ENCODE measurements at regions not wholly inside any gene's neighbourhood (a gene's known extent, or its start where the extent isn't known, plus 50 kb on each side); places are given as distances from the start of the nearest gene placed in this dataset.

GRCh38 chr13:88926890-88927502, 1255.8 kb downstream of the SLITRK5 start:
- H3K27ac ChIP-seq (ENCODE audit: low read depth in 2 of 2, low read length in 1 of 2), result no peak overlapping the region
- no peaks in the 10 kb centered on the region for H3K27me3 ChIP-seq (ENCODE audit: control insufficient read depth in 1 of 2, insufficient read depth in 2 of 2, low read length in 2 of 2)
- H3K4me3 ChIP-seq (ENCODE audit: low read depth in 1 of 2, low read length in 2 of 2), result no peak overlapping the region
- H3K36me3 ChIP-seq (ENCODE audit: control insufficient read depth in 2 of 2, insufficient read depth in 2 of 2, low read length in 1 of 2), result no peaks in the 10 kb centered on the region
- 84 to 88% methylated on average over 5 of the region's 5 CpGs for WGBS, 2 donors
- H3K9me3 ChIP-seq (ENCODE audit: control insufficient read depth in 2 of 2, insufficient read depth in 1 of 2, low read depth in 1 of 2, low read length in 1 of 2), result peaks cover 3 to 5% of the 10 kb centered on the region in 2 donors
- no peaks in the 10 kb centered on the region for H3K4me1 ChIP-seq (ENCODE audit: control insufficient read depth in 2 of 2, insufficient read depth in 2 of 2, low read length in 1 of 2)

GRCh38 chr13:88932950-88933349, 1261.8 kb downstream of the SLITRK5 start:
- no peak overlapping the region for H3K4me3 ChIP-seq (ENCODE audit: low read depth in 1 of 2, low read length in 2 of 2)
- H3K4me1 ChIP-seq (ENCODE audit: control insufficient read depth in 2 of 2, insufficient read depth in 2 of 2, low read length in 1 of 2), result no peaks in the 10 kb centered on the region
- WGBS, 2 donors, result 97 to 100% methylated on average over 1 of the region's 1 CpG
- no peak overlapping the region for H3K27ac ChIP-seq (ENCODE audit: low read depth in 2 of 2, low read length in 1 of 2)
- H3K9me3 ChIP-seq (ENCODE audit: control insufficient read depth in 2 of 2, insufficient read depth in 1 of 2, low read depth in 1 of 2, low read length in 1 of 2), result no peaks in the 10 kb centered on the region
- H3K36me3 ChIP-seq (ENCODE audit: control insufficient read depth in 2 of 2, insufficient read depth in 2 of 2, low read length in 1 of 2), result no peaks in the 10 kb centered on the region
- no peaks in the 10 kb centered on the region for H3K27me3 ChIP-seq (ENCODE audit: control insufficient read depth in 1 of 2, insufficient read depth in 2 of 2, low read length in 2 of 2)

- WGBS, 2 donors, result 66 to 78% methylated on average over 3 of the region's 3 CpGs
- Histone ChIP-seq H3K27me3 (ENCODE audit: control insufficient read depth in 1 of 2, insufficient read depth in 2 of 2, low read length in 2 of 2) (no peaks in the 10 kb centered on the region), H3K4me3 (ENCODE audit: low read depth in 1 of 2, low read length in 2 of 2) (no peak overlapping the region), H3K27ac (ENCODE audit: low read depth in 2 of 2, low read length in 1 of 2) (no peak overlapping the region), H3K36me3 (ENCODE audit: control insufficient read depth in 2 of 2, insufficient read depth in 2 of 2, low read length in 1 of 2) (no peaks in the 10 kb centered on the region), H3K4me1 (ENCODE audit: control insufficient read depth in 2 of 2, insufficient read depth in 2 of 2, low read length in 1 of 2) (no peaks in the 10 kb centered on the region), H3K9me3 (ENCODE audit: control insufficient read depth in 2 of 2, insufficient read depth in 1 of 2, low read depth in 1 of 2, low read length in 1 of 2) (no peaks in the 10 kb centered on the region)
Observed at GRCh38 chr13:88937384-88937783, 1266.2 kb downstream of the SLITRK5 start.

GRCh38 chr13:88945793-88946192, 1274.6 kb downstream of the SLITRK5 start:
- H3K27me3 ChIP-seq (ENCODE audit: control insufficient read depth in 1 of 2, insufficient read depth in 2 of 2, low read length in 2 of 2), result no peaks in the 10 kb centered on the region
- no peaks in the 10 kb centered on the region for H3K4me1 ChIP-seq (ENCODE audit: control insufficient read depth in 2 of 2, insufficient read depth in 2 of 2, low read length in 1 of 2)
- WGBS, 2 donors, result 86 to 90% methylated on average over 4 of the region's 4 CpGs
- no peak overlapping the region for H3K27ac ChIP-seq (ENCODE audit: low read depth in 2 of 2, low read length in 1 of 2)
- H3K9me3 ChIP-seq (ENCODE audit: control insufficient read depth in 2 of 2, insufficient read depth in 1 of 2, low read depth in 1 of 2, low read length in 1 of 2), result no peaks in the 10 kb centered on the region
- no peaks in the 10 kb centered on the region for H3K36me3 ChIP-seq (ENCODE audit: control insufficient read depth in 2 of 2, insufficient read depth in 2 of 2, low read length in 1 of 2)
- H3K4me3 ChIP-seq (ENCODE audit: low read depth in 1 of 2, low read length in 2 of 2), result no peak overlapping the region

- no peaks in the 10 kb centered on the region for H3K36me3 ChIP-seq (ENCODE audit: control insufficient read depth in 2 of 2, insufficient read depth in 2 of 2, low read length in 1 of 2)
Observed at GRCh38 chr13:88948501-88948900, 1277.3 kb downstream of the SLITRK5 start.

GRCh38 chr13:88958821-88959220, 1287.7 kb downstream of the SLITRK5 start:
- H3K27me3 ChIP-seq (ENCODE audit: control insufficient read depth in 1 of 2, insufficient read depth in 2 of 2, low read length in 2 of 2), result no peaks in the 10 kb centered on the region
- H3K4me3 ChIP-seq (ENCODE audit: low read depth in 1 of 2, low read length in 2 of 2), result no peak overlapping the region
- H3K9me3 ChIP-seq (ENCODE audit: control insufficient read depth in 2 of 2, insufficient read depth in 1 of 2, low read depth in 1 of 2, low read length in 1 of 2), result no peaks in the 10 kb centered on the region
- WGBS, 2 donors, result 26 to 43% methylated on average over 2 of the region's 2 CpGs
- H3K27ac ChIP-seq (ENCODE audit: low read depth in 2 of 2, low read length in 1 of 2), result no peak overlapping the region
- H3K4me1 ChIP-seq (ENCODE audit: control insufficient read depth in 2 of 2, insufficient read depth in 2 of 2, low read length in 1 of 2), result no peaks in the 10 kb centered on the region
- no peaks in the 10 kb centered on the region for H3K36me3 ChIP-seq (ENCODE audit: control insufficient read depth in 2 of 2, insufficient read depth in 2 of 2, low read length in 1 of 2)

More at GRCh38 chr13:88948501-88948900, 1277.3 kb downstream of the SLITRK5 start:
- 40 to 46% methylated on average over 3 of the region's 3 CpGs for WGBS, 2 donors
- no peaks in the 10 kb centered on the region for H3K4me1 ChIP-seq (ENCODE audit: control insufficient read depth in 2 of 2, insufficient read depth in 2 of 2, low read length in 1 of 2)
- no peaks in the 10 kb centered on the region for H3K27me3 ChIP-seq (ENCODE audit: control insufficient read depth in 1 of 2, insufficient read depth in 2 of 2, low read length in 2 of 2)
- no peaks in the 10 kb centered on the region for H3K9me3 ChIP-seq (ENCODE audit: control insufficient read depth in 2 of 2, insufficient read depth in 1 of 2, low read depth in 1 of 2, low read length in 1 of 2)
- no peak overlapping the region for H3K27ac ChIP-seq (ENCODE audit: low read depth in 2 of 2, low read length in 1 of 2)
- H3K4me3 ChIP-seq (ENCODE audit: low read depth in 1 of 2, low read length in 2 of 2), result no peak overlapping the region

- no peaks in the 10 kb centered on the region for H3K27me3 ChIP-seq (ENCODE audit: control insufficient read depth in 1 of 2, insufficient read depth in 2 of 2, low read length in 2 of 2)
- H3K9me3 ChIP-seq (ENCODE audit: control insufficient read depth in 2 of 2, insufficient read depth in 1 of 2, low read depth in 1 of 2, low read length in 1 of 2), result no peaks in the 10 kb centered on the region
- WGBS, 2 donors, result 64 to 66% methylated on average over 4 of the region's 4 CpGs
- H3K4me3 ChIP-seq (ENCODE audit: low read depth in 1 of 2, low read length in 2 of 2), result no peak overlapping the region
- H3K27ac ChIP-seq (ENCODE audit: low read depth in 2 of 2, low read length in 1 of 2), result no peak overlapping the region
- no peaks in the 10 kb centered on the region for H3K36me3 ChIP-seq (ENCODE audit: control insufficient read depth in 2 of 2, insufficient read depth in 2 of 2, low read length in 1 of 2)
- H3K4me1 ChIP-seq (ENCODE audit: control insufficient read depth in 2 of 2, insufficient read depth in 2 of 2, low read length in 1 of 2), result no peaks in the 10 kb centered on the region
Observed at GRCh38 chr13:88976466-88976865, 1305.3 kb downstream of the SLITRK5 start.

GRCh38 chr13:88978607-88979006, 1307.4 kb downstream of the SLITRK5 start:
- H3K27me3 ChIP-seq (ENCODE audit: control insufficient read depth in 1 of 2, insufficient read depth in 2 of 2, low read length in 2 of 2), result no peaks in the 10 kb centered on the region
- H3K4me3 ChIP-seq (ENCODE audit: low read depth in 1 of 2, low read length in 2 of 2), result no peak overlapping the region
- H3K36me3 ChIP-seq (ENCODE audit: control insufficient read depth in 2 of 2, insufficient read depth in 2 of 2, low read length in 1 of 2), result no peaks in the 10 kb centered on the region
- 62 to 83% methylated on average over 2 of the region's 2 CpGs for WGBS, 2 donors
- H3K27ac ChIP-seq (ENCODE audit: low read depth in 2 of 2, low read length in 1 of 2), result no peak overlapping the region
- H3K4me1 ChIP-seq (ENCODE audit: control insufficient read depth in 2 of 2, insufficient read depth in 2 of 2, low read length in 1 of 2), result no peaks in the 10 kb centered on the region
- no peaks in the 10 kb centered on the region for H3K9me3 ChIP-seq (ENCODE audit: control insufficient read depth in 2 of 2, insufficient read depth in 1 of 2, low read depth in 1 of 2, low read length in 1 of 2)

GRCh38 chr13:88979465-88980175, 1308.4 kb downstream of the SLITRK5 start:
- Histone ChIP-seq H3K27ac (ENCODE audit: low read depth in 2 of 2, low read length in 1 of 2) (no peak overlapping the region), H3K36me3 (ENCODE audit: control insufficient read depth in 2 of 2, insufficient read depth in 2 of 2, low read length in 1 of 2) (no peaks in the 10 kb centered on the region), H3K9me3 (ENCODE audit: control insufficient read depth in 2 of 2, insufficient read depth in 1 of 2, low read depth in 1 of 2, low read length in 1 of 2) (no peaks in the 10 kb centered on the region), H3K4me3 (ENCODE audit: low read depth in 1 of 2, low read length in 2 of 2) (no peak overlapping the region), H3K27me3 (ENCODE audit: control insufficient read depth in 1 of 2, insufficient read depth in 2 of 2, low read length in 2 of 2) (no peaks in the 10 kb centered on the region), H3K4me1 (ENCODE audit: control insufficient read depth in 2 of 2, insufficient read depth in 2 of 2, low read length in 1 of 2) (no peaks in the 10 kb centered on the region)
- 25 to 36% methylated on average over 7 of the region's 7 CpGs for WGBS, 2 donors

- WGBS, 2 donors, result 64 to 76% methylated on average over 2 of the region's 2 CpGs
- no peaks in the 10 kb centered on the region for H3K27me3 ChIP-seq (ENCODE audit: control insufficient read depth in 1 of 2, insufficient read depth in 2 of 2, low read length in 2 of 2)
- no peaks in the 10 kb centered on the region for H3K9me3 ChIP-seq (ENCODE audit: control insufficient read depth in 2 of 2, insufficient read depth in 1 of 2, low read depth in 1 of 2, low read length in 1 of 2)
- no peak overlapping the region for H3K27ac ChIP-seq (ENCODE audit: low read depth in 2 of 2, low read length in 1 of 2)
- no peaks in the 10 kb centered on the region for H3K36me3 ChIP-seq (ENCODE audit: control insufficient read depth in 2 of 2, insufficient read depth in 2 of 2, low read length in 1 of 2)
- no peaks in the 10 kb centered on the region for H3K4me1 ChIP-seq (ENCODE audit: control insufficient read depth in 2 of 2, insufficient read depth in 2 of 2, low read length in 1 of 2)
- no peak overlapping the region for H3K4me3 ChIP-seq (ENCODE audit: low read depth in 1 of 2, low read length in 2 of 2)
Observed at GRCh38 chr13:89003656-89004055, 1332.5 kb downstream of the SLITRK5 start.

All from esophagus (tissue), 2 donors.